Duodenal mucosa (tissue), 2 donors: ENCODE measurements at regions not wholly inside any gene's neighbourhood (a gene's known extent, or its start where the extent isn't known, plus 50 kb on each side); places are given as distances from the start of the nearest gene placed in this dataset.

Experiments
- H3K27ac ChIP-seq: one replicate; pipeline ENCODE4 v1.7.0; 2013; ENCODE audit warnings: low read depth, low read length
- H3K27me3 ChIP-seq, 2 donors: one replicate each; pipeline ENCODE4 v1.7.0; 2013; ENCODE audit warnings: low read length in 2 of 2, control low read depth in 1 of 2; ENCODE audit not compliant: insufficient read depth in 2 of 2, control insufficient read depth in 1 of 2
- H3K36me3 ChIP-seq, 2 donors: one replicate each; pipeline ENCODE4 v1.7.0; 2013; ENCODE audit warnings: low read length in 2 of 2, control low read depth in 1 of 2; ENCODE audit not compliant: insufficient read depth in 2 of 2, control insufficient read depth in 1 of 2
- H3K4me1 ChIP-seq, 2 donors: one replicate each; pipeline ENCODE4 v1.7.0; 2013; ENCODE audit warnings: low read length in 2 of 2, control low read depth in 1 of 2; ENCODE audit not compliant: insufficient read depth in 2 of 2, control insufficient read depth in 1 of 2
- H3K4me3 ChIP-seq, 2 donors: one replicate each; pipeline ENCODE4 v1.7.0; 2013; ENCODE audit warnings: low read length in 2 of 2, low read depth in 1 of 2
- H3K9ac ChIP-seq, 2 donors: one replicate each; pipeline ENCODE4 v1.7.0; 2013; ENCODE audit warnings: low read length in 2 of 2, low read depth in 1 of 2
- H3K9me3 ChIP-seq, 2 donors: one replicate each; pipeline ENCODE4 v1.7.0; 2013; ENCODE audit warnings: low read length in 2 of 2, control low read depth in 1 of 2; ENCODE audit not compliant: control insufficient read depth in 1 of 2

DNA sequence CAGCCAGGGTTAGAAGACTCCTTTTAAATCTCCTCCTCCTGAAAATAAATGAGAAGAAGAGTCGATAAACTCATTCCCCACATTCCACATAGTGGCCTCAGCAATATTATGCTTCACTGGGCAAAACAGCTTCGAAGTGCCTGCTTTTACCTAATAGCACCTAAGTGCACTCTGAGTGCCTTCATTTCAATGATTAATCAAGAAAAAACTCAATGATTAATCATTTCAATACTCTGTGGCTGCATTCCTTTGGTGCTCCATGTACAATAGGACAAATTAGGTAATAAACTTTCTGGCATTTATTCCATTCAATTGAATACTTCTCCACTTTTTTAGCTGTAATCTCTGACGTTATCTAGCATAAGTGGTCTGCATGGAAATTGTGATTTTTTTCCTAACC lies 174.6 kb downstream of the CCDC71L start:
- H3K9ac ChIP-seq = no peak overlapping the region
- no peaks in the 10 kb centered on the region for H3K27me3 ChIP-seq
- peaks cover 0 to 9% of the 10 kb centered on the region in 2 donors for H3K4me1 ChIP-seq
- H3K9me3 ChIP-seq = no peaks in the 10 kb centered on the region
- H3K36me3 ChIP-seq = no peaks in the 10 kb centered on the region
- no peak overlapping the region for H3K4me3 ChIP-seq
- H3K27ac ChIP-seq = no peak overlapping the region

DNA sequence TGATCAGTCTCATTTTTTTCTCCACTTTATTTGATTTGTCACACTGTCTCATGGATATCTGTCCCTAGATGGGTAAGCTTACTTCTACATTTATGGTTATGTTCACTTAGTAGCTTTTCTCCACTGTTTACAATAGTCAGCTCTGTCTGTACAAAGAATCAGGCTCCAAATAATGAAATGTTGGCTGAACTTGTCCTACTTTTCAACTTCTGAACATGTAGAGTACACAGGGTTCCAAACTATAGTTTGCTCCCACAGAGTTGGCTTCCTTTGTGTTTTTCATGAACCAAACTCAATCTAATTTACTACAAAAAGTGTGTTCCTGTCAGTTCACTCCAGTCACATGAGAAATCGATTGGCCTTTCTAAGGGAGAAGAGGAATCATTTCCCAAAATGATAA lies 175.0 kb downstream of the CCDC71L start:
- Histone ChIP-seq H3K36me3 (no peaks in the 10 kb centered on the region), H3K4me1 (peaks cover 0 to 9% of the 10 kb centered on the region in 2 donors), H3K9ac (no peak overlapping the region), H3K27me3 (no peaks in the 10 kb centered on the region), H3K4me3 (no peak overlapping the region), H3K9me3 (no peaks in the 10 kb centered on the region), H3K27ac (no peak overlapping the region)

DNA sequence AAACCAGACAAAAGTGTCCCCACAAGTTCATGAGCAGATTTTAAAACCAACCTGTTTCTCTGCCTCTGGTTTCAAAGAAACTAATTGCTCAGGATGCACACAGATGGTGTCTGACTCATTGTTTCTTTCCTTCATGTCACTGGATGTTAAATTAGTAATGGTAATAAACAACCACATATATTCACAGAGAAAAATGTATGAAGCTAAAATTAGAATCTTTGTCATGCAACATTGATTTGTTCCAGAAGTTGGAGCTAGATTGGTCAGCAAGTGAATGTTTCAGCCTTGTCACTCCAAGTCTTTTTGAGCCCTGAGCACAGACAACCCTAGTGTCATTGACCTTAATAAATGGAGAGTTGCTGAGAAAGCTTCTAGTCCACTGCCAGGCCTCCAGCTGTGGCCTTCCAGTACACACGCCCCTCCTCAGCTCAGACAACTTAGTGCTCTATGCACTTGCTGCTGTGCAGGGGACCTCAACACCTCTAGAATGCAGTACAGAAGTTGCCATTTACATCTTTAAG lies 175.9 kb downstream of the CCDC71L start:
- H3K27ac ChIP-seq = no peak overlapping the region
- no peaks in the 10 kb centered on the region for H3K9me3 ChIP-seq
- H3K4me1 ChIP-seq = peaks cover 0 to 9% of the 10 kb centered on the region in 2 donors
- H3K9ac ChIP-seq = no peak overlapping the region
- H3K27me3 ChIP-seq = no peaks in the 10 kb centered on the region
- H3K36me3 ChIP-seq = no peaks in the 10 kb centered on the region
- no peak overlapping the region for H3K4me3 ChIP-seq

DNA sequence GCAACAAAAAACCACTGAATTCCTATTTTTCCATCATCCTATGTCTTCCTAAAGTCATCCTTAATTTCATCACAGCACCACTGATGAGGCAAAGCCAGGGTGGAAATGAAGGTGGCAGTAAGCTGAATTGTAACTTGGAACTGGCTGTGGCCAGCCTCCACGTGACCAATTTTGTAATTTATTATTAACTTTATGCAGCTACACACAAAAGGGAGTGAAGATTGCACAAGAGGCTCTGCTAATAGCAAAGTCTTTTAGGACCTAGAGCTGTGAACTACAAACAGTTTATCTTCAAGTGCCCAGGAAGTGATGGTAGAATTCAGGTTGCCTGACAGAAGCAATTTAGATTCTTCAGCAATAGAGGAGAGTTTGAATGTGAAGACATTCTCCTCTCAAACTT lies 176.4 kb downstream of the CCDC71L start:
- Histone ChIP-seq H3K36me3 (no peaks in the 10 kb centered on the region), H3K4me1 (peaks cover 0 to 9% of the 10 kb centered on the region in 2 donors)

DNA sequence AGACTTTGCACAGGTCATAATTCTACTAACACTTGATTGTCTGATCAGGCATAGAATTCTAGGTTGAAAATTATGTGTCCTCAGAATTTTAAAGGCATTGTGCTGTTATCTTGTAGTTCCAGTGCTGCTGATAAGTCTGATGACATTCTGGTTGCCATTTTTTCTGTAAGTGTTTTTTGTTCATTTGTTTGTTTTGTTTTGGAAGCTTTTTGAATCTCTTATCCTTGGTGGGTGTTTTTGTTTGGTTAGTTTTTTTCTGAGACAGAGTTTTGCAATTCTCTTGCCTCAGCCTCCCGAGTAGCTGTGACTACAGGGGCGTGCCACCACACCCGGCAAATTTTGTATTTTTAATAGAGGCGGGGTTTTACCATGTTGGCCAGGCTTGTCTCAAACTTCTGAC lies 178.9 kb downstream of the CCDC71L start:
- peaks cover 0 to 9% of the 10 kb centered on the region in 2 donors for H3K4me1 ChIP-seq
- H3K4me3 ChIP-seq = no peak overlapping the region
- no peaks in the 10 kb centered on the region for H3K36me3 ChIP-seq
- no peaks in the 10 kb centered on the region for H3K27me3 ChIP-seq
- H3K27ac ChIP-seq = no peak overlapping the region
- H3K9ac ChIP-seq = no peak overlapping the region
- H3K9me3 ChIP-seq = no peaks in the 10 kb centered on the region

More for the DNA sequence above, 176.4 kb downstream of the CCDC71L start:
- no peak overlapping the region for H3K27ac ChIP-seq
- no peak overlapping the region for H3K4me3 ChIP-seq
- H3K9ac ChIP-seq = no peak overlapping the region
- H3K27me3 ChIP-seq = no peaks in the 10 kb centered on the region
- H3K9me3 ChIP-seq = no peaks in the 10 kb centered on the region

DNA sequence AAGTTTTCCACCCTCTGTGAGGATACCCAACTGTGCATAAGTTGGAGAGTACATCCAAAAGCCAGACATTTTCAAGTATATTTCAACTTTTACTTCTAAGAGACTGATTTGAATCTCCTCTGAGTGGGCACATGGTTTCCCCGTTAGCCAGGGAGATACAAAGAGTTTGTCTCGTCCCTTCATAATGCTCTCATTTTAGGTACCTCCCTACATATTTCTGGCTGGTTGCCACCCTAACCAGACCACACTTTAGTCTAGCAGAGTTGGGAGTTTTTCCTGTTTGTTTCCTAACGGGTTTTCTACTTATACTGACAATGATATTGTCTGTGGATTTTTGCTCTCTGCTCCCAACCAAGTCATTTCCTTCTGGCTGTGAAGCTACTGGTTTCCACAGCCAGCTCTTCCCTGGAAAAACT lies 180.3 kb downstream of the CCDC71L start:
- Histone ChIP-seq H3K27ac (no peak overlapping the region), H3K4me3 (no peak overlapping the region), H3K36me3 (no peaks in the 10 kb centered on the region), H3K9ac (no peak overlapping the region), H3K4me1 (peaks cover 0 to 9% of the 10 kb centered on the region in 2 donors), H3K9me3 (no peaks in the 10 kb centered on the region), H3K27me3 (no peaks in the 10 kb centered on the region)

DNA sequence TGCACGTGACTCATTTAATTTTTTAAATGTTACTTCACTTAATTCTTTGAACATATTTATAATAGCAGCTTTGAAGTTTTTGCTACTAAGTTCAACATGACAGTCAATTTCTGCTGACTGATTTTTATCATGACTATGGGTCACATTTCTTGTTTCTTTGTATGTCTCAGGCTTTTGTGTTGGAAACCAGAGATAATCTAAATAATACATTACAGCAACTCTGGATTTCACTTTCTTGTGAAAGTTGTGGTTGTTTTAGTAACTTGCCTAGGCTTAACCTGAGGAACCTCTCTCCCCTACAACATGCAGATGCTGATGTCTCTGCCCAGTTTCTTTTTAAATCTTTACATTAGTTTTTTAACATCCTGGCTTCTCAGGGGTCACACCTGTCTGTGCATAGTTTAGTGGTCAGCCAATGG lies 180.8 kb downstream of the CCDC71L start:
- Histone ChIP-seq H3K4me1 (peaks cover 0 to 9% of the 10 kb centered on the region in 2 donors), H3K4me3 (no peak overlapping the region), H3K9me3 (no peaks in the 10 kb centered on the region), H3K9ac (no peak overlapping the region), H3K27me3 (no peaks in the 10 kb centered on the region), H3K27ac (no peak overlapping the region), H3K36me3 (no peaks in the 10 kb centered on the region)

DNA sequence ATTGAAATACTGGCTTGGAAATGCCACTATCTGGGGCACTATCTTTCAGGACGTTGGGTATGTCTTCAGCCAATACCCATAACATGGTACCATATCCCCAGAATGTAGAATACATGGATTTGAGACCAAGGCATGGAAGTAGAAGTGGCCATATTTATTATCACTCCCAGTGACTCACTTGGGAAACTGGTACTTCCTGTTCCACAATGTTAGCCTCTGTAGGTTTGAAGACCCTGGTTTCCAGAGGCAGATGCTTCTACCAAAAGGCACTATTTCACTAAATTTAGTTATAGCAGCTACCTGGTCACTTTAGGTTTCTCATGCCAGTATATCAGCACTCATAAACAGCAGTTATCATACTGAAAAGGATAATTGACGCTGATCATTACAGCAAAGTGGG lies 184.2 kb downstream of the CCDC71L start:
- no peak overlapping the region for H3K27ac ChIP-seq
- H3K27me3 ChIP-seq = no peaks in the 10 kb centered on the region
- no peaks in the 10 kb centered on the region for H3K4me1 ChIP-seq
- H3K9ac ChIP-seq = no peak overlapping the region
- no peaks in the 10 kb centered on the region for H3K36me3 ChIP-seq
- no peak overlapping the region for H3K4me3 ChIP-seq
- no peaks in the 10 kb centered on the region for H3K9me3 ChIP-seq

DNA sequence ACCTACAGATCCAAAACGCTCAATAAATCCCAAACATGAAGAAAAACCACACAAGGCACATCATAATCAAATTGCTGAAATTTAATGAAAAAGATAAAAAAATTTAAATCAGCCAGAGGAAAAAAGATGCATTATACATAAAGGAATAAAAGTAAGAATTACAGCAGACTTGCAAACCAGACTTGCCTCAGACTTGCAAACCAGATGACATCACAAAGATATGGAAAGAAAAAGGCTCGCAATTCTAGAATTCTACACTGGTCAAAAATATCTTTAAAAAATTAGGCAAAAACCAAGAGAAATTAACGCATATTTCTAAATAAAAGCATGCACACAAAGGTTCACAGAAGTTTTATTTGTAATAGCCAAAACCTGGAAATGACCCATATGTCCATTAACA lies 188.0 kb upstream of the NAMPT start:
- Histone ChIP-seq H3K36me3 (no peaks in the 10 kb centered on the region), H3K4me1 (no peaks in the 10 kb centered on the region), H3K9me3 (no peaks in the 10 kb centered on the region), H3K27ac (no peak overlapping the region), H3K27me3 (no peaks in the 10 kb centered on the region), H3K4me3 (no peak overlapping the region), H3K9ac (no peak overlapping the region)

DNA sequence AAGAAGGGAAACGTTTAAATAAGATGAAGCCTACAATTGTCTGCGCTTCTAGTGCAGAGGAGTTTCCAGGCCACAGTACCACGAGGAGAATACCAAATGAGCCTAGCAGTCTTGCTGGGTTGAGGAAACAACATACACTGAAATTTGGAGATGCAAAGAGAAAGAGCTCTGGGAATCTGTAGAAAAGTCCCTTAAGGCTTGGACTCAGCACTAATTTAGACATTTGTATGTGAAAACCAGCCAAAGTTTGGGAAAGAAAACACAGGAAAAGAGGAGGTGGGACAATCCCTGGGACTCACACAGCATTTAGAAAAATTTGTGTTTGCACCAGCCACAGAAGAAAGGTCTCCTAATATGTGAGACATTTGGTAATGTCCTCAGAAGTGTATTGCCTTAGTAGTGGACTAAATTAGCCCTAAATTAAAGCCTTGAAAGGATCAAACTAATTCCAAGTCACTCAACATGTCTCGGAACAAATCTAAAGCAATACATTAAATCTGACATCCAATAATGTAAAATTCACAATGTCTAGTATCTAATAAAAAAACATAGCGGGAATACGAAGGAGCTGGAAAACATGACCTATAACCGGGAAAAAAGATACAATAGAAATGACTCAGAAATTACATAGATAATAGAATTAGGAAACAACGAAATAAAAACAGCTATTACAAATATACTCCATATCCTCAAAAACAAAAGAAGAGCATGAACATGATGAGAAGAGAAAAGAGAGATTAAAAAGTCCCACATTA lies 187.1 kb upstream of the NAMPT start:
- H3K27ac ChIP-seq = no peak overlapping the region
- no peaks in the 10 kb centered on the region for H3K4me1 ChIP-seq
- no peaks in the 10 kb centered on the region for H3K27me3 ChIP-seq
- no peak overlapping the region for H3K4me3 ChIP-seq
- H3K9ac ChIP-seq = no peak overlapping the region
- H3K9me3 ChIP-seq = no peaks in the 10 kb centered on the region
- no peaks in the 10 kb centered on the region for H3K36me3 ChIP-seq
